Upper lobe of left lung (tissue), 6 donors: ENCODE measurements at regions not wholly inside any gene's neighbourhood (a gene's known extent, or its start where the extent isn't known, plus 50 kb on each side); places are given as distances from the start of the nearest gene placed in this dataset.
"Not testable (repeated sequence)": the region's sequence is repeated elsewhere in the genome, so short reads cannot be mapped to it uniquely, and the experiment has no call there.

Experiments
- ATAC-seq, 2 donors: fragments of 200-7000 bp; cut with Tn5 transposase; one replicate each; pipeline ENCODE4 v1.9.1; 2022; ENCODE audit warnings: mild to moderate bottlenecking in 2 of 2, moderate library complexity in 2 of 2; ENCODE audit not compliant: low FRiP score in 2 of 2
- DNase-seq, 2 donors: peaks; one replicate each; pipeline ENCODE4 v3.0.0-alpha.2; 2019 to 2020
- H3K27ac ChIP-seq, 4 donors: fragments of 200-600 bp; sonication (generic); one replicate each; pipeline ENCODE4 v1.5.1; 2016 to 2019
- H3K27me3 ChIP-seq, 4 donors: fragments of 200-600 bp; sonication (generic); one replicate each; pipeline ENCODE4 v1.5.1; 2017 to 2019
- H3K36me3 ChIP-seq, 4 donors: fragments of 200-600 bp; sonication (generic); one replicate each; pipeline ENCODE4 v1.5.1; 2016 to 2019
- H3K4me1 ChIP-seq, 4 donors: fragments of 200-600 bp; sonication (generic); one replicate each; pipeline ENCODE4 v1.5.1; 2018 to 2019
- H3K4me3 ChIP-seq, 4 donors: fragments of 200-600 bp; sonication (generic); one replicate each; pipeline ENCODE4 v1.5.1; 2017 to 2019; ENCODE audit warnings: mild to moderate bottlenecking in 2 of 4, moderate library complexity in 1 of 4
- H3K9me3 ChIP-seq, 4 donors: fragments of 200-600 bp; sonication (generic); one replicate each; pipeline ENCODE4 v1.5.1; 2018 to 2019
- CTCF ChIP-seq, 6 experiments: fragments of 450-650 bp in 4 of 6; fragments of 200-600 bp in 2 of 6; sonication (generic) in 2 of 6; IDR thresholded peaks; one replicate each; pipeline ENCODE4 v1.5.1; 2016 to 2019; ENCODE audit warnings: antibody characterized with exemption in 6 of 6
- EP300 ChIP-seq, 4 donors: sonication (generic); formaldehyde crosslinking; IDR thresholded peaks; one replicate each; pipeline ENCODE4 v1.5.1; 2017; ENCODE audit warnings: antibody characterized with exemption in 4 of 4, control low read depth in 2 of 4
- POLR2A ChIP-seq, 4 donors: fragments of 450-650 bp; IDR thresholded peaks; one replicate each; pipeline ENCODE4 v1.5.1; 2016 to 2017; ENCODE audit warnings: antibody characterized with exemption in 4 of 4, mild to moderate bottlenecking in 2 of 4
- POLR2AphosphoS5 ChIP-seq, 2 donors: sonication (generic); formaldehyde crosslinking; IDR thresholded peaks; one replicate each; pipeline ENCODE4 v1.5.1; 2017; ENCODE audit warnings: antibody characterized with exemption in 2 of 2
- WGBS, 2 donors: methylation state at CpG; one replicate each; pipeline ENCODE4 v1.1.5; 2017 to 2018; 5-methylcytosine and 5-hydroxymethylcytosine counted together
- donor health status: DM: no; HTN: no; CAD: no; lungs with moderate emphysema.
- donor health status: DM: no; HTN: yes; CAD: no; lungs with severe emphysema.

- H3K9me3 ChIP-seq, result no peaks in the 10 kb centered on the region
Observed at GRCh38 chr2:239731422-239731821, 293.7 kb downstream of the NDUFA10 start.

GRCh38 chr2:239730897-239731296 lies 294.2 kb downstream of the NDUFA10 start:
- no peak overlapping the region for H3K4me3 ChIP-seq
- no peak for TF ChIP-seq POLR2A (IDR thresholded peaks at IDR 0.05)
- TF ChIP-seq CTCF (IDR thresholded peaks at IDR 0.05), result no peak
- TF ChIP-seq EP300 (IDR thresholded peaks at IDR 0.05), result no peak
- TF ChIP-seq POLR2AphosphoS5 (IDR thresholded peaks at IDR 0.05), result no peak
- H3K9me3 ChIP-seq, result no peaks in the 10 kb centered on the region
- H3K27me3 ChIP-seq, result no peaks in the 10 kb centered on the region
- H3K4me1 ChIP-seq, result no peaks in the 10 kb centered on the region
- ATAC-seq (no peak), DNase-seq (no peak)
- no peak overlapping the region for H3K27ac ChIP-seq
- 84 to 90% methylated on average over 8 of the region's 8 CpGs for WGBS, 2 donors
- no peaks in the 10 kb centered on the region for H3K36me3 ChIP-seq

More at GRCh38 chr2:239731422-239731821, 293.7 kb downstream of the NDUFA10 start:
- WGBS, 2 donors, result 78 to 81% methylated on average over 6 to 10 of the region's 10 CpGs
- Histone ChIP-seq H3K4me3 (no peak overlapping the region), H3K4me1 (no peaks in the 10 kb centered on the region), H3K27ac (no peak overlapping the region), H3K36me3 (no peaks in the 10 kb centered on the region), H3K27me3 (no peaks in the 10 kb centered on the region)
- peak in 1 of 2 donors; percentile 30 for DNase-seq
- no peak for ATAC-seq
- no peak for TF ChIP-seq EP300 (IDR thresholded peaks at IDR 0.05)
- no peak for TF ChIP-seq POLR2AphosphoS5 (IDR thresholded peaks at IDR 0.05)
- TF ChIP-seq POLR2A (IDR thresholded peaks at IDR 0.05), result no peak
- no peak for TF ChIP-seq CTCF (IDR thresholded peaks at IDR 0.05)

GRCh38 chr2:239730567-239730882 lies 294.6 kb downstream of the NDUFA10 start:
- DNase-seq, H3K4me1 ChIP-seq, H3K9me3 ChIP-seq, H3K4me3 ChIP-seq, ATAC-seq, H3K27ac ChIP-seq, H3K36me3 ChIP-seq, H3K27me3 ChIP-seq: not testable (repeated sequence)
- WGBS, 2 donors, result 83 to 85% methylated on average over 8 of the region's 8 CpGs

GRCh38 chr2:239729681-239730566 lies 295.2 kb downstream of the NDUFA10 start:
- Histone ChIP-seq H3K9me3 (no peaks in the 10 kb centered on the region), H3K4me1 (no peaks in the 10 kb centered on the region), H3K27me3 (no peaks in the 10 kb centered on the region), H3K4me3 (no peak overlapping the region), H3K36me3 (no peaks in the 10 kb centered on the region), H3K27ac (no peak overlapping the region)
- ATAC-seq, result no peak
- WGBS, 2 donors, result 81 to 82% methylated on average over 20 to 22 of the region's 22 CpGs
- peak in 1 of 2 donors; percentile 64 for DNase-seq
- TF ChIP-seq POLR2A (IDR thresholded peaks at IDR 0.05) (no peak), CTCF (IDR thresholded peaks at IDR 0.05) (no peak), POLR2AphosphoS5 (IDR thresholded peaks at IDR 0.05) (no peak), EP300 (IDR thresholded peaks at IDR 0.05) (no peak)

- Histone ChIP-seq H3K27me3 (no peaks in the 10 kb centered on the region), H3K9me3 (no peaks in the 10 kb centered on the region), H3K4me1 (no peaks in the 10 kb centered on the region), H3K4me3 (no peak overlapping the region), H3K36me3 (no peaks in the 10 kb centered on the region), H3K27ac (no peak overlapping the region)
- ATAC-seq, result no peak
- WGBS, 2 donors, result 94 to 97% methylated on average over 2 to 16 of the region's 17 CpGs
- peak in 1 of 2 donors; percentile 52 for DNase-seq
- TF ChIP-seq CTCF (IDR thresholded peaks at IDR 0.05), result no peak
- TF ChIP-seq EP300 (IDR thresholded peaks at IDR 0.05), result no peak
- no peak for TF ChIP-seq POLR2AphosphoS5 (IDR thresholded peaks at IDR 0.05)
- TF ChIP-seq POLR2A (IDR thresholded peaks at IDR 0.05), result no peak
Observed at GRCh38 chr2:239729151-239729550, 296.0 kb downstream of the NDUFA10 start.
